ENCODE measurements at regions not wholly inside any gene's neighbourhood (a gene's known extent, or its start where the extent isn't known, plus 50 kb on each side); places are given as distances from the start of the nearest gene placed in this dataset.

- Histone ChIP-seq H3K4me3 (replicated peaks; ENCODE audit: low read depth, low read length) (no peak overlapping the region), H3K27me3 (replicated peaks; ENCODE audit: control insufficient read depth, insufficient read depth, low read length) (no peaks in the 10 kb centered on the region), H3K36me3 (ENCODE audit: control insufficient read depth, insufficient read depth, low read length) (no peaks in the 10 kb centered on the region)
- DNase-seq (ENCODE audit: extremely low read depth, insufficient read length): no peak
- TF ChIP-seq CTCF (IDR thresholded peaks at IDR 0.05; ENCODE audit: insufficient read depth, low read length, poor library complexity, severe bottlenecking): no peak
Observed at GRCh38 chr9:118883411-118883810, 485.8 kb downstream of the BRINP1 start.

GRCh38 chr9:118891213-118891612 is 478.0 kb downstream of the BRINP1 start:
- Histone ChIP-seq H3K4me3 (replicated peaks; ENCODE audit: low read depth, low read length) (no peak overlapping the region), H3K27me3 (replicated peaks; ENCODE audit: control insufficient read depth, insufficient read depth, low read length) (no peaks in the 10 kb centered on the region), H3K36me3 (ENCODE audit: control insufficient read depth, insufficient read depth, low read length) (no peaks in the 10 kb centered on the region)
- no peak for DNase-seq (ENCODE audit: extremely low read depth, insufficient read length)
- TF ChIP-seq CTCF (IDR thresholded peaks at IDR 0.05; ENCODE audit: insufficient read depth, low read length, poor library complexity, severe bottlenecking): no peak

- H3K27me3 ChIP-seq (replicated peaks; ENCODE audit: control insufficient read depth, insufficient read depth, low read length): no peaks in the 10 kb centered on the region
- no peak overlapping the region for H3K4me3 ChIP-seq (replicated peaks; ENCODE audit: low read depth, low read length)
- no peak for DNase-seq (ENCODE audit: extremely low read depth, insufficient read length)
- H3K36me3 ChIP-seq (ENCODE audit: control insufficient read depth, insufficient read depth, low read length): no peaks in the 10 kb centered on the region
- no peak for TF ChIP-seq CTCF (IDR thresholded peaks at IDR 0.05; ENCODE audit: insufficient read depth, low read length, poor library complexity, severe bottlenecking)
Observed at GRCh38 chr9:118896324-118897000, 472.8 kb downstream of the BRINP1 start.

- H3K36me3 ChIP-seq (ENCODE audit: control insufficient read depth, insufficient read depth, low read length): no peaks in the 10 kb centered on the region
- no peak overlapping the region for H3K4me3 ChIP-seq (replicated peaks; ENCODE audit: low read depth, low read length)
- TF ChIP-seq CTCF (IDR thresholded peaks at IDR 0.05; ENCODE audit: insufficient read depth, low read length, poor library complexity, severe bottlenecking): no peak
- no peaks in the 10 kb centered on the region for H3K27me3 ChIP-seq (replicated peaks; ENCODE audit: control insufficient read depth, insufficient read depth, low read length)
- DNase-seq (ENCODE audit: extremely low read depth, insufficient read length): no peak
Observed at GRCh38 chr9:118918180-118918579, 451.1 kb downstream of the BRINP1 start.

GRCh38 chr9:118928722-118929121 is 440.5 kb downstream of the BRINP1 start:
- no peak overlapping the region for H3K4me3 ChIP-seq (replicated peaks; ENCODE audit: low read depth, low read length)
- H3K36me3 ChIP-seq (ENCODE audit: control insufficient read depth, insufficient read depth, low read length): no peaks in the 10 kb centered on the region
- no peak for TF ChIP-seq CTCF (IDR thresholded peaks at IDR 0.05; ENCODE audit: insufficient read depth, low read length, poor library complexity, severe bottlenecking)
- H3K27me3 ChIP-seq (replicated peaks; ENCODE audit: control insufficient read depth, insufficient read depth, low read length): no peaks in the 10 kb centered on the region
- DNase-seq (ENCODE audit: extremely low read depth, insufficient read length): no peak

GRCh38 chr9:118929287-118929686 is 439.9 kb downstream of the BRINP1 start:
- Histone ChIP-seq H3K4me3 (replicated peaks; ENCODE audit: low read depth, low read length) (no peak overlapping the region), H3K27me3 (replicated peaks; ENCODE audit: control insufficient read depth, insufficient read depth, low read length) (no peaks in the 10 kb centered on the region), H3K36me3 (ENCODE audit: control insufficient read depth, insufficient read depth, low read length) (no peaks in the 10 kb centered on the region)
- TF ChIP-seq CTCF (IDR thresholded peaks at IDR 0.05; ENCODE audit: insufficient read depth, low read length, poor library complexity, severe bottlenecking): no peak
- DNase-seq (ENCODE audit: extremely low read depth, insufficient read length): no peak
